GM18498 (cell line): ENCODE measurements at regions not wholly inside any gene's neighbourhood (a gene's known extent, or its start where the extent isn't known, plus 50 kb on each side); places are given as distances from the start of the nearest gene placed in this dataset.
"Not testable (repeated sequence)": the region's sequence is repeated elsewhere in the genome, so short reads cannot be mapped to it uniquely, and the experiment has no call there.

ENCODE experiments used
- ATAC-seq: cut with Tn5 transposase; IDR thresholded peaks from one replicate; pipeline ENCODE4 v1.9.1; 2021; ENCODE audit warnings: mild to moderate bottlenecking, moderate library complexity; ENCODE audit not compliant: unreplicated experiment

DNA sequence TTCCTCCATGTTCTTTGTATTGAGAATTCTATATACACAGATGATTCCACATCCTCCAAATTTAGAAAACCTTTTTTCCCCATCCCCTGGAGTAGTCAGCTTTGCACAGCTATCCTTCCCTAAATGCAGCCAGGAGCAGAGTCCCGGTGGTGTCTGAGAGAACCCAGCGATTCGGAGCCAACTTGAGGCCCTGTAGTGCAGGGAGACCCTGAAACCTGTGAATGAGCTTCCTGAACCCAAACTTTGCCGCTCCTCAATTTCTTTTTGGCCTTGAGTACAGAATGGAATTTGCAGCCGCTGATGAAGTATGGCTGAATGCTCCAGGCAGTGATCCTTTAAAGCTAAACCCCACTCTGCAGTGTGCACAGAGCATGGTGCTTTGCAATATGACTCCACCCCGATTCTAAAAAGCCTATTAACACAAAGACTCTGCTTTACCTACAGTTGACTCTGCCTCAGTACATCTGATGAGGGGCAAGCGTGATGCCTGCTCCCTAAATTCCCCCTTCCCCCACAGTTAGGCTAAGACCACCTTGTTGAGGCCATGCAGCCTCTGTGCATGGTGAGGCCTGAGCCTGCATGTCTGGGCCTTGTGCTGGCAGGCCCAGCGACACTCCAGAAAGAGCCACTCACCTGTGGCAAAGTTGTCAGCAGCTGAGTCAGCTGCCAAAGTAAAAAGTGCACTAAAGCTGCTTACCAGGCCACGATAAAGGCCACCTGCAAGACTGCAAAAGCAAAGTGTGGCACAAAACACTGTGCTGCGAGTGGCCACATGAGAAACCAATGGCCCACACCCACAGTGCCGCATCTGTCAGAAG is 82.1 kb downstream of the PLEKHG1 start:
- no peak for ATAC-seq

DNA sequence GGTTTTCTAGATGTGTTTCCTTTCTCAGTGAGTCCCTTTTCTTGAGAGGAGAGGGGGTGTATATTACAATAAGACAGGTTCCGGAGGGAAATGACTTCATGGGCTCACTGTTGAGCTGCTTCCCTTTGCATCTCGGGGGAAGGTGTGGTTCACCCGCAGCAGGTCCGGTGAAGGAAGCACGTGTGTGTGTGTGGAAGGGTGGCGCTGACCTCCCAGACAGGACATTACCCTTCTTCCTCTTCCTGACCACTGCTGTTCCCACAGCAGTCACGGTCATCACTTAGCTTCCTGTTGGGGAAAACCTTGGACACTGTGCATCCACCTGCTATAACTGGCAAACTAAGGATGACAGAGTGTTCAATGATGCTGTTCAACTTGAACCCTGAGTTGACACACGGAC is 83.6 kb downstream of the PLEKHG1 start:
- ATAC-seq, result no peak

DNA sequence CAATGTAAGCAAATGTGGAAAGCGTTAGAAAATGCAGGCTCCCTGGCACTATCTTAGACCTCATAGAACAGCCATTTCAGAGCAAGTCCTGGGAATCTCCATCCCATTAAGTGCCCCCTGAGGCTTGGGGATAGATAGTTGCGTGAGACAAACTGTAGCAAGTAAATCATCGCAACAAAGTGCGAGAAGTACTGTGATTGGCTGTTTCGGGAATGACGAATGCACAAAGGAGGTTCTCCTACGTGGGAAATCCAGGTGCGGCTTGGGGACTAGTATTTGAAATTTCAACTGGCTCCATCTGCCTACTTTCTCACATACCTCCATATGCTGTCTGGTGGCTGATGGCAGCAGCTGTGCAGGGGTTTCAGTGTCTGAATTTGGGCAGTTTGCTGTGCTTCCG is 84.5 kb downstream of the PLEKHG1 start:
- ATAC-seq, result no peak

DNA sequence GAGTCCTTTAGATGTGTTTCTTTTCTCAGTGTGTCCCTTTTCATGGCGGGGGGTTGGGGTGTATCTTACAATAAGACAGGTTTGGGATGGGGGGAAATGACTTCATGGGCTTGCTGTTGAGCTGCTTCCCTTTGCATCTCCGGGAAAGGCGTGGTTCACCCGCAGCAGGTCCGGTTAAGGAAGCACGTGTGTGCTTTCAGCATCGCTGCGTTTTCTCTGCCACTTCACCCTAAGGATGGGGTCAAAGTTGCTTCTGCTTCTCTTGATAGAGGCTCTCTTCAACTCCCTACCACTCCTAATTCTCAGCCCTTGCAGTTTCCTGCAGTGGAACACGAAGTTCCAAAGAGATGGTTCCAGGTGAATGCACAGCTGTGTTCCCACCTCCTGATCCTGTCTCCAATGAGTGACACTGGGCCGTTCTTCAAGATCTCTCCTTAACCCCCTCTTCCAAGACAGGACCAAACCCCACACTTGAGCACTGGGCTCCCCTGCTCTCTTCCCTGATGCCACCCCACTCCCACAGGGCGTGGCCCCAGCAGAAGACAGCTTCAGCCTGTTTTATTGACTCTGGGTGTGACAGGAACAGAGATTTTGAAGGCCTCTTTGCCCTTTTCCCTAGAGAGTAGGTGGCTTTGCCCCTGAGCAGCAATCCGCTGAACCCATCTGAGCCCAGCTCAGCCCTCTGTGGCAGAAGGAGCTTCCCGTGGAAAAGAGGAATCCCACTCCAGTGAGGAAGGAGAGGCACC is 85.2 kb downstream of the PLEKHG1 start:
- ATAC-seq, result no peak

DNA sequence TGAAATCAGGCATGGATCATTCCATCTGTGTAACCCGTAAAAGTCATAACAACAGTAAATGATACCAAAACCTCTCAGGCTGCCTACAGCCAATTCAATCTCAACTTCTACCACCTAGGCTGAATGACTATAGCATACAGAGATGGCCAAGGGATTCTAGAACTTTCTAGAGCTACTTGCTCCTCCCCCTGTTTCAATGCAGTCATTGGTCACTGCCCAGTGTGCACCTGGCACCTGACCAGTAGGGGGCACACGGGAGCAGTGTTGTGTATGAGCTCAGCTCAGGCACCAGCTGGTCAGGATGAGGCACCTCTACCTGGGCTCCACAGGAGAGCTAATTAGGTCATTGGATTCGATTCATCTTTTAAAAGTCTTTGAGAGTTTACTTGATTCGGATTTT is 86.2 kb downstream of the PLEKHG1 start:
- ATAC-seq, result peak; percentile 77

DNA sequence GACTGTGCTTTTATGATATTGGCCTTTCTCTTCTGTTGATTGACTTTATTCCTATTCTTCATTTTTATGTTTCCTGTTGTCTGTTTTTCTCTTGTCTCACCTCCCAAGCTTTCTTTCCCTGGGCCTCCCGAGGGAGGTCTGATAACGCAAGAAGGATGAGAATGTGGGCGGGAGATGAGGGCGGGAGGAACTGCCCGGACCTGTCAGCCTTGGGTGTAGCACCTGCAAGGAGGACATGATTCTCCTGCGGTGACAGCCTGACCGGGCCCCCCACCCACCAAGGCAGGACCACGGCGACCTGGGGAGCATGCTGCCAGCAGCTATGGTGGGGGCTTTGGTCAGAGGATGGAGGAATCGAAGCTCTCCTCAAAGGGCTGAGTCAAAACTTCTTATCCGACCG is 86.9 kb downstream of the PLEKHG1 start:
- ATAC-seq, result no peak

DNA sequence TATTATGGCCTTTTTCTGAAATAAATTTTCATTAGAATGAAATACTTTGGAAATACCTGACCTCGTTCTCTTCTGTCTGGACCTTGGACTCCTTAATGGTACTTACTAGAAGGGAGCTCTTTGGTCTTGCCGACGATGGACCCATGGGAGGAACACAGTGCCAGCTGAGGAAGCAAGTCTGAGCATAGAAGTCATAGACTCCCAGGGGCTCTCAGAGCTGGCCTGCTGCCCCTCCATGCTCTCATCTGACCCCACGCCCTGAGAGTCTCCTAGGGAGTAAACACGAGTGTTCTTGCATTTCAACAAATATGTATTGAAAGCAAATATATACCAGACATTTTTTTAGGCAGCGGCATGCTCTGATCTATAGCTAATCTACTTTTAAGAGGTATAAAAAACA is 87.8 kb downstream of the PLEKHG1 start:
- no peak for ATAC-seq

DNA sequence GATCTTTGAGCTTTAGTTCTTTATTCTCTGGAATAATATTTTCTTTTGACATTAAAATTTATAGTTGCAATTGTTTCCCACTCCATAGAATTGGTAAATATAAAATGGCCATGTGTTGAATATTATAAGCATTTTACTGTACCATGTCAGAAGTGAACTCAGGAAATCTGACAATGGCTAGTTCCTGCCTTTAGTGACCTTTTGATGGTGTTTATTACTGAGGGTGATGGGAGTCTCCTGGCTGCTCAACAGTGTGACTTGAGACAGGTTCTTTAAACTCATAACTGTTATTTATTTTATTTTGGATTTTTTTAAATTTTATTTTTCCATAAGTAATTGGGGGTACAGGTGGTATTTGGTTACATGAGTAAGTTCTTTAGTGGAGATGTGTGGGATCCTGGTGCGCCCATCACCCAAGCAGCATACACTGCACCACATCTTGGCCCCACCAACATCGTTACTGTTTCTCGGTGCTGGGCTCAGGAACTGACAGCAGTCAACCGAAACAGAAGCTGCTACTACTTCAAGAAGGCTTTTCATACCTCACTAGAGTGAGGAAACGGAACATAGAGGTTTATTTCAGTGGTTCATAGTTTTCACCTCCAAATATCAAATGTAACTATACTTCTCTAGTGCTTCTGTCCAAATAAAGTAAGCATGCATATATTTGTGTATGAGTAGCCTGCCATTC is 90.4 kb downstream of the PLEKHG1 start:
- ATAC-seq, result peak; percentile 55

DNA sequence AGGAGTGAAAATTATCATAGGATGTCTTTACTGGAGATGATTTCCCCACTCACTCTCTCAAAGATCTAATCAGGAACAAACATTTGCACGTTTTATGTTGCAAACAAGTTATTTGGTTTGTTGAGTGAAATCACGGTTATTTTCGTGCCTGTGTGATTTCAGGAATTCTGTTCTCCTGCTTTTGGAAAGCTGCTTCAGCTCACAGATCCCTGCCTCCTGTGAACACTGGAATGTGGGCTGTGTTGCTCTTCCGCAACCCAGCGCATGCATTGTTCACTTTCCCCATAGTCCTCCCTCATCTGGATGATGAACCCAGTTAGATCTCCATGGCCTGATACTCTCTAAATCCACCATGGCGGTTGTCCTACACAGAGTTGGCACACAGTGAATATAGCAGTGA is 91.0 kb downstream of the PLEKHG1 start:
- no peak for ATAC-seq

DNA sequence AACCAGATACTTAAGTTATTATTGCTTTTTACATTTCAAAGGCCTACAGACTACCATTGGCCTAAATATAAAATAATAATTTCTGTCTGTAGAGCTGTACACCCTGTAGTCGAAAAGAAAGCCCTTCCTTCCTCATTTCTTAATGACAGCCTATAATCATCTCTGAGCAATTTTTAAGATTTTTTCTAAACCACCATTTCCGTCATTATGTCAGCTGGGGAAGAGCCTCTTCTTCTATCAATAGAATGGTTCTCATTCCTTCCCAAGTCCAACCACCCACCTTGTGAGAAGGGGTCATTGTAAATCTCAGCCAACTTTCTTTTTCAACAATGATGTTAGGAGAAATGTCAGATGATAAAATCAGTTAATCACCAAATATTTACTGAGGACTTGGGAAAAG is 91.8 kb downstream of the PLEKHG1 start:
- no peak for ATAC-seq

DNA sequence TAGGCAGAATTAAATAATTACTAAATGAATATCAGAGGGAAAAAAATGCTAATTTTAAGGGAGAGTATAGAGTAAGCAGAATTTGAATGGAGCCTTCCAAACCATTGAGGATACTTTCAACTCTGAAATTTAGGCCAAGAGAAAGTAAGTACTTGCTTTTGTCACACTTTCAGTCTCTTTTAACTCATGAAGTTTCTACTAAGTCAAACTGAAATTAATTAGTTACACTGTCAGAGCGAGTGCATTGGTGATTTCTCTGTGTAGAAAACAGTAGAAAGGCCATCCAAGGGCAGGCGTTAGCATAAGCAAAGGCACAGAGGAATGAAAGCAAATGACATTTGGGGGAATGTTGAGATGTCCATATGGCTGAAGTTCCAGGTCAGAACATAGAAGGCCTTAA is 92.9 kb downstream of the PLEKHG1 start:
- ATAC-seq, result peak; percentile 77

DNA sequence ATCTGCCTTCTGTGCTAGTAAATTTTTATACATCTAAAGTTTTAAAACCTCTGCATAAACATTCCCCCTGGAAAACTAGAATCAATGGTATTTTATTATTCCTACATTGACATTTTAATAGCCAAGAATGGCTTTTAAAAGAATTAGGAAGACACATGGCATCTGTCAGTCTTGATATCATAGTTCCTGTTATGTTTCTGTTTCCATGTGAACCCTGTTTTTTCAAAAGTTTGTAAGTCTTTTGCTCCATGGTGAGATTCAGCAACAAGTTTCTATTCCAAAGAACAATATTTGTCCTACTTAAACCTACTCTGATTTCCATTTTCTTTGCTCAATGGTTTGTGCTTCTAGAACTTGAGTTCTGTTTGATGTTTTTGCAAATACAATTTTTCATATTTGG is 95.2 kb downstream of the PLEKHG1 start:
- no peak for ATAC-seq

DNA sequence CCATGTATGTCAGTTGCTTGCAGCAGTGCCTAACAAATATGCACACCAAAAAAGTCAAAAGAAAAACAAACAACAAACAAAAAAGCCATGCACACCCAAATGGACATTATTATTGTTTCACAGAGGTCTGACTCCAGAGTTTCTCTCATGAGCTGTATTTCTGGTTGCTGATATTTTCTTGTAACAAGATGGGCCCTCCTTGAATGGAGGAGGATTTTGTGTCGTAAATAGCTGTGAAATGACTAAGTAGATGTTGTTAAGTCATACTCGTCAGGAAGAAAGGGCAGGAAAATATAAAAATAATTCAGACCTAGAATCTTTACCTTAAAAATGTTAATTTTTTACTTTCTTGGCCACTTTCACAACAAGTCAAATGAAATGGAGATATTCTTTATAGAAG is 96.0 kb downstream of the PLEKHG1 start:
- ATAC-seq, result no peak

DNA sequence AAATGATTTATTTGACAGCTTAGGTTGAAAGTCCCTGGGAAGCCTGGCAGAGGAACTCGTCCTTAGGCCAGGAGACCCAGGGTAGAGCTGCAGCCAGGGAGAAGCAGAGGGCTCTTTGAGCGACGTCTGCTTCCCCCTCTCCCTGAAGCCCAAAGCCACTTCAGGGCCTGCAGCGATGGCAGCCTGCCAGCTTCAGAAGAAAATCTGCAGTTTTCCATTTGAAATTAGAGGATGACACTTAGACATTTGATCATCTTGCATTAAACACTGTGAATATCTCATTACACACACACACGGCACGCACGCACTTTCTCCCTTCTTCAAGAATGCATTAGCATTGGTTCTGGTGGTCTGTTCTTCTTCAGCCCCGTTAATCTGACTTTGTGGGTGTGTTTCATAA is 96.5 kb downstream of the PLEKHG1 start:
- no peak for ATAC-seq

DNA sequence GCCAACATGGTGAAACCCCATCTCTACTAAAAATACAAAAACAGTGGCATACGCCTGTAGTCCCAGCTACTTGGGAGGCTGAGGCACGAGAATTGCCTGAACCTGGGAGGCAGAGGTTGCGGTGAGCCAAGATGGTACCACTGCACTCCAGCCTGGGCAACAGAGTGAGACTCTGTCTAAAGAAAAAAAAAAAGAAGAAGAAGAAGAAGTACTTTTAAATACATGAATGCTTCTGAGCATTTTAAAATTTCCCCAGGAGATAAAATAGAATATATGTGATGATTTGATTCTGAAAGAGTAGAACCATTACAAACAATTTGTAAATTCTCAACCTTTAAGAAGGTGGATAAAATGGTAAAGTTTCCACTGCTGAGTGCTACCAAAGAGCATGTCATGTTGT is 97.2 kb downstream of the PLEKHG1 start:
- not testable (repeated sequence) for ATAC-seq

DNA sequence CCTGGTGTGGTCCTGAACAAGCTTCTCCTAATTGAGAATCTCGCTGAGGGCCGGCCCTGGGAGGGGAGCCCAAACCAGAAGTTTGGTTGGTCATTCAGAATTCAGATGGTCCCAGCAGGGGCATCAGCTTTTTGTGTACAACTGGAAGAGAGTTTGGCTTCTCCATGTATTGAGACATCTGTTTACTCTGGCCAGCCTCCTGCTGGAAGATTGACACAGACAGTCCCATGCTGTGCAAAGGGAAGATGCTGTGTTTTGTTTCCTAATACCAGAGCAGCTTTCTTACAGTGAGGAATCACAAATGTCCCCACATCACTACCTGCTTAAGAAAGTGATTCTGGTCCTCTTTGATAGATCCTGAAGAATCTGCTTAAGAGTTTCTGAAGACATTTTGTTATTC is 97.8 kb downstream of the PLEKHG1 start:
- ATAC-seq, result no peak

DNA sequence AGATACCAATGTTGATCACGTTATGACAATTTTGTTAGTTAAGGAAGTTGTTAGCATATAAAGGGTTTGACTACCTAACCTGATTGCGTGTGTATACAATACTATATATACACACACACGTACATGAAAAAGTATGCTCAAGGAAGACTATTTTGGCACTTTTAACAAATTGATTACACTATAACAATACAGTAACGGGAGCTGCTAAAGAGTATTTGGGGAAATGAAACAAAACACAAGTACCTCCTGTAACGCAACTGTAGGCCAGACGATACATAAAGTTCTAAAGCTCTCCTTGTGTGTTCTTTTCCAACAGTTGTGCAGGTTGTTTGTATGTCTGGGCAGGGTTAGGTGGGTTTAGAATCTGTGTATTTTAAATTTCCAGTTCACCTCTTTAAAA is 98.7 kb downstream of the PLEKHG1 start:
- ATAC-seq, result no peak

DNA sequence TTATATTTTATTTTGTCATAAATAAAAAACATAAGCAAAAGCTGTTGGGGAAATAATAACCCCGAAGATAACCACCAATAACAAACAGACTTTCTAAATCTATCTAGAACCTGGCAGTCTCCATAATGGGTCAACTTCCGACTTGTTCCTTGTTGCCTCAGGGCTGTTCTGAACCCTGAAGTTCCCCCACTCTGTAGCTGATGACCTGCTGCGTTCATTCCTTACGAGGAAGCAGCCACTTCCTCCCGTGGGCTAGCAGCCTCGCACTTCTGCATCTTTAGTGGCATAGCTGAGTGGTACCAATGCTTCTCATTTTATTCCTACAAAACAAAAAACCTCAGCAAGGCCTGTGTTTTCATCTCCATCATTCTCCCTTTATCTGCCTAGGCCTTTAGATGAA is 103.0 kb downstream of the PLEKHG1 start:
- ATAC-seq, result no peak

DNA sequence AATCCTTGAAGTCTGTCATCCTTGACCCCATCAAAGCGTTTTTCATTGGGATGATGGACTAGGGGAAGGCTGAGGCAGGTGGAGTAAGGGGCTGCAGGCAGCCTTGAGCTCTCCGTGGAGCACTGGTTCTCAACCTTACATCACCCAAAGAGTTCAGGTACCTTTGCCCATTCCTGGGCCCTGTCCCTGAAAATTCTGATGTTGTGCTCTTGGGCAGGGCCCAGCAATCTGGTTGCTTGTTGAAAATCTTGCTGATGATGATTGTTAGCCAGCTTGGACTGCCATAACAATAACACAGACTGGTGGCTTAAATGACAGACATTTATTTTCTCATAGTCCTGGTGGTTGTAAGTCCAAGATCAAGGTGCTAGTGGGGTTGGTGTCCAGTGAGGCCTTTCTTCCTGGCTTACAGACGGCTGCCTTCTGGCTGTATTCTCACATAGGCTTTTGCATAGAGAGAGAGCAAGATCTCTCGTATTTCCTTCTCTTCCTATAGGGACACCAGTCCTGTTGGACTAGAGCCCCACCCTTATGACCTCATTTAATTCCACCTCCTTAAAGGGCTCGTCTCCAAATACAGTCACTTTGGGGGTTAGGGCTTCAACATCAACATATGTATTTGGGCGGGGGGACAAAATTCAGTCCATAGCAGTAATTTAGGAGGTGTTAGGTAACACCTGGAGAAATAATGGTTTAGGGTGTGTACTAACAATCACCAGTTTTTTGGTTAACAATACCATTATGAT is 104.9 kb downstream of the PLEKHG1 start:
- ATAC-seq, result no peak

DNA sequence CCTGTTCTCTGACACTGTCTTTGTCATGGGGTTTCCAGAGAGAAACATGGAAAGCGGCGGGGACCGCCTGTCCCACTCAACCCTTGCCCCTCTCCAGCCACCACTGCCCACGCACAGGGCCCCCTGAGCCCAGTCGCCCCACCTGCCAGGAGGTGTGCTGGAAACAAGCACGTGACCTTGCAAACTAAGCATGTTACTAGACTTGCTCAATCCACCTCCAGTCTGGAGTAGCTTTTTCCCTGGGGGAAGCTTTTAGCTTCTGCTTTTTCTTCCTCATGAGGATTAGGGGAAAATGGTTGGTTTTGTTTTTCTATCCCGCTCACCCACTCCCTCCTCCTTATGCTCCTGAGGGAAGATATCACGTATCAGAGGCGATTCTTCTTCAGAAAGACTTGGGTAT is 105.7 kb downstream of the PLEKHG1 start:
- no peak for ATAC-seq

DNA sequence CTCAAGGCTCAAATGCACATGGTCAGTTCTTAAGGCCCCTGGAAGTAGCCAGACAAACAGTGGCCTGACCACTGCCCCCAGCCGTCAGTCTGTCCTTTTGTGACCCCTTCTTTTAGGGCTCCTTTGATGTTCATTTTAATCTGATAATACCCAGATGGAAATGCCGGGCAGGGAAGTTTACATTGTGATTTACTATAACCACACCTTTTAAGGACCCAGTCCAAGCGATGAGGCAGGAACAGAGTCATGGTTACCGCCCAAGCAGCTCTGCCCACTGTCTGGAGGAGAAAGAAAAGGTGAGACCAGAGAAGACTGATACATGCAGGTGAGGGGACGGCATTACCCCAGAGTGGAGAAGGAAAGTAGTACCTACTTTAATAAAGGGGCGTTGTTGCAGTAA is 110.6 kb downstream of the PLEKHG1 start:
- ATAC-seq, result no peak
